ENCODE measurements at regions not wholly inside any gene's neighbourhood (a gene's known extent, or its start where the extent isn't known, plus 50 kb on each side); places are given as distances from the start of the nearest gene placed in this dataset. TPM values are rescaled to one million over a fixed set of nuclear protein-coding genes. Genes with fewer than 3 reads are reported as not detected.
"Not testable (repeated sequence)": the region's sequence is repeated elsewhere in the genome, so short reads cannot be mapped to it uniquely, and the experiment has no call there.

- 83 to 90% methylated on average over 1 to 4 of the region's 6 CpGs for WGBS, 2 donors
- TF ChIP-seq POLR2A (IDR thresholded peaks at IDR 0.05) (no peak), EP300 (IDR thresholded peaks at IDR 0.05) (no peak), CTCF (IDR thresholded peaks at IDR 0.05) (no peak)
- Histone ChIP-seq H3K36me3 (no peaks in the 10 kb centered on the region), H3K4me3 (no peak overlapping the region), H3K27ac (no peak overlapping the region), H3K4me1 (no peaks in the 10 kb centered on the region), H3K27me3 (no peaks in the 10 kb centered on the region), H3K9me3 (no peaks in the 10 kb centered on the region)
- DNase-seq (ENCODE audit: low spot score in 2 of 2): no peak
These were observed 241.4 kb upstream of the POTED start for GRCh38 chr21:13368200-13368599.

GRCh38 chr21:13372721-13373120, 236.9 kb upstream of the POTED start:
- not testable (repeated sequence) for DNase-seq (ENCODE audit: low spot score in 2 of 2); H3K4me3 ChIP-seq; H3K27ac ChIP-seq; H3K27me3 ChIP-seq; H3K36me3 ChIP-seq; H3K4me1 ChIP-seq; H3K9me3 ChIP-seq
- 87 to 96% methylated on average over 12 to 13 of the region's 13 CpGs for WGBS, 2 donors

- not testable (repeated sequence) for H3K4me1 ChIP-seq; H3K4me3 ChIP-seq; H3K27me3 ChIP-seq; DNase-seq (ENCODE audit: low spot score in 2 of 2); H3K36me3 ChIP-seq; H3K9me3 ChIP-seq; H3K27ac ChIP-seq
- 81 to 82% methylated on average over 17 of the region's 19 CpGs for WGBS, 2 donors
These were observed 230.6 kb upstream of the POTED start for GRCh38 chr21:13378943-13379342.

- 88 to 90% methylated on average over 12 to 17 of the region's 18 CpGs for WGBS, 2 donors
- not testable (repeated sequence) for H3K4me1 ChIP-seq; H3K27me3 ChIP-seq; H3K4me3 ChIP-seq; H3K27ac ChIP-seq; DNase-seq (ENCODE audit: low spot score in 2 of 2); H3K9me3 ChIP-seq; H3K36me3 ChIP-seq
These were observed 230.0 kb upstream of the POTED start for GRCh38 chr21:13379566-13379965.

- not testable (repeated sequence) for H3K36me3 ChIP-seq; H3K27ac ChIP-seq; H3K27me3 ChIP-seq; H3K9me3 ChIP-seq; H3K4me1 ChIP-seq; DNase-seq (ENCODE audit: low spot score in 2 of 2); H3K4me3 ChIP-seq
- WGBS, 2 donors: 80 to 81% methylated on average over 8 to 11 of the region's 17 CpGs
These were observed 229.0 kb upstream of the POTED start for GRCh38 chr21:13380561-13380960.

GRCh38 chr21:13384143-13384542, 225.4 kb upstream of the POTED start:
- H3K4me1 ChIP-seq; H3K27me3 ChIP-seq; H3K27ac ChIP-seq; H3K36me3 ChIP-seq; H3K9me3 ChIP-seq; H3K4me3 ChIP-seq; DNase-seq (ENCODE audit: low spot score in 2 of 2): not testable (repeated sequence)
- 48% methylated on average over 3 of the region's 3 CpGs for WGBS, 2 donors

GRCh38 chr21:13409184-13409583, 200.4 kb upstream of the POTED start:
- H3K36me3 ChIP-seq; H3K4me1 ChIP-seq; DNase-seq (ENCODE audit: low spot score in 2 of 2); H3K9me3 ChIP-seq; H3K27ac ChIP-seq; H3K27me3 ChIP-seq; H3K4me3 ChIP-seq: not testable (repeated sequence)

GRCh38 chr21:13435863-13436262, 173.7 kb upstream of the POTED start:
- WGBS, 2 donors: 72 to 93% methylated on average over 1 of the region's 1 CpG
- H3K4me3 ChIP-seq; H3K36me3 ChIP-seq; DNase-seq (ENCODE audit: low spot score in 2 of 2); H3K4me1 ChIP-seq; H3K27ac ChIP-seq; H3K27me3 ChIP-seq; H3K9me3 ChIP-seq: not testable (repeated sequence)

GRCh38 chr21:13447767-13448166, 161.8 kb upstream of the POTED start:
- not testable (repeated sequence) for DNase-seq (ENCODE audit: low spot score in 2 of 2)
- 56 to 59% methylated on average over 2 of the region's 2 CpGs for WGBS, 2 donors

GRCh38 chr21:13463562-13463961, 146.0 kb upstream of the POTED start:
- not testable (repeated sequence) for DNase-seq (ENCODE audit: low spot score in 2 of 2); H3K36me3 ChIP-seq
- WGBS, 2 donors: 57 to 58% methylated on average over 5 of the region's 5 CpGs

More at GRCh38 chr21:13447767-13448166, 161.8 kb upstream of the POTED start:
- not testable (repeated sequence) for H3K27ac ChIP-seq, H3K4me3 ChIP-seq, H3K36me3 ChIP-seq, H3K9me3 ChIP-seq, H3K4me1 ChIP-seq, H3K27me3 ChIP-seq

More at GRCh38 chr21:13463562-13463961, 146.0 kb upstream of the POTED start:
- H3K27me3 ChIP-seq, H3K4me3 ChIP-seq, H3K27ac ChIP-seq, H3K4me1 ChIP-seq, H3K9me3 ChIP-seq: not testable (repeated sequence)

Small RNA genes lying in the stretch of these regions (small RNA-seq; reads per million reads assigned to genes)
- not detected for gene MIR3156-3

Measured in tibial nerve (tissue), 4 donors.